BJ (cell line): ENCODE measurements at regions not wholly inside any gene's neighbourhood (a gene's known extent, or its start where the extent isn't known, plus 50 kb on each side); places are given as distances from the start of the nearest gene placed in this dataset.

Source experiments
- CTCF ChIA-PET: fragments of 350-600 bp; formaldehyde crosslinking; extraction: SDS; loops from one replicate; lab custom pipeline; 2021; ENCODE audit warnings: antibody characterized with exemption, inconsistent platforms; lab: Yijun Ruan, JAX
- POLR2A ChIA-PET: fragments of 300-600 bp; sonication (Branson Sonifier 250); formaldehyde crosslinking; extraction: SDS; loops from one replicate; lab custom pipeline; 2021; ENCODE audit warnings: antibody characterized with exemption; lab: Charles Lee
- DNase-seq: peaks from one replicate; pipeline ENCODE4 v3.0.0-alpha.2; 2011; ENCODE audit warnings: low read depth
- H3K27me3 ChIP-seq: 2 replicates; pipeline ENCODE4 v1.6.0; 2011; ENCODE audit warnings: low read length; ENCODE audit not compliant: control insufficient read depth, insufficient read depth
- H3K36me3 ChIP-seq: 2 replicates; pipeline ENCODE4 v1.5.1; 2011; ENCODE audit warnings: low read length; ENCODE audit not compliant: control insufficient read depth, insufficient read depth
- H3K4me3 ChIP-seq: 2 replicates; pipeline ENCODE4 v1.5.1; 2011; ENCODE audit warnings: low read depth, mild to moderate bottlenecking, control low read depth, low read length
- TF ChIP-seq, protein P1 (sequence below): IDR thresholded peaks from 2 replicates; pipeline ENCODE4 v1.5.1; 2011; ENCODE audit warnings: low read depth, mild to moderate bottlenecking, control low read depth, inconsistent platforms, low read length, moderate library complexity; ENCODE audit not compliant: insufficient read depth

GRCh38 chr2:16287281-16287680 lies 346.9 kb downstream of the MYCN start:
- ChIA-PET POLR2A (no interaction called here), CTCF (no interaction called here)
- TF ChIP-seq, protein P1, sequence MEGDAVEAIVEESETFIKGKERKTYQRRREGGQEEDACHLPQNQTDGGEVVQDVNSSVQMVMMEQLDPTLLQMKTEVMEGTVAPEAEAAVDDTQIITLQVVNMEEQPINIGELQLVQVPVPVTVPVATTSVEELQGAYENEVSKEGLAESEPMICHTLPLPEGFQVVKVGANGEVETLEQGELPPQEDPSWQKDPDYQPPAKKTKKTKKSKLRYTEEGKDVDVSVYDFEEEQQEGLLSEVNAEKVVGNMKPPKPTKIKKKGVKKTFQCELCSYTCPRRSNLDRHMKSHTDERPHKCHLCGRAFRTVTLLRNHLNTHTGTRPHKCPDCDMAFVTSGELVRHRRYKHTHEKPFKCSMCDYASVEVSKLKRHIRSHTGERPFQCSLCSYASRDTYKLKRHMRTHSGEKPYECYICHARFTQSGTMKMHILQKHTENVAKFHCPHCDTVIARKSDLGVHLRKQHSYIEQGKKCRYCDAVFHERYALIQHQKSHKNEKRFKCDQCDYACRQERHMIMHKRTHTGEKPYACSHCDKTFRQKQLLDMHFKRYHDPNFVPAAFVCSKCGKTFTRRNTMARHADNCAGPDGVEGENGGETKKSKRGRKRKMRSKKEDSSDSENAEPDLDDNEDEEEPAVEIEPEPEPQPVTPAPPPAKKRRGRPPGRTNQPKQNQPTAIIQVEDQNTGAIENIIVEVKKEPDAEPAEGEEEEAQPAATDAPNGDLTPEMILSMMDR = no peak
- Histone ChIP-seq H3K4me3 (no peak overlapping the region), H3K36me3 (no peaks in the 10 kb centered on the region), H3K27me3 (no peaks in the 10 kb centered on the region)
- no peak for DNase-seq

- H3K27me3 ChIP-seq = no peaks in the 10 kb centered on the region
- no peak overlapping the region for H3K4me3 ChIP-seq
- ChIA-PET CTCF (no interaction called here), POLR2A (no interaction called here)
- TF ChIP-seq, protein P1 = no peak
- no peak for DNase-seq
- H3K36me3 ChIP-seq = no peaks in the 10 kb centered on the region
Measured at GRCh38 chr2:16285813-16286510, 345.6 kb downstream of the MYCN start.

DNA sequence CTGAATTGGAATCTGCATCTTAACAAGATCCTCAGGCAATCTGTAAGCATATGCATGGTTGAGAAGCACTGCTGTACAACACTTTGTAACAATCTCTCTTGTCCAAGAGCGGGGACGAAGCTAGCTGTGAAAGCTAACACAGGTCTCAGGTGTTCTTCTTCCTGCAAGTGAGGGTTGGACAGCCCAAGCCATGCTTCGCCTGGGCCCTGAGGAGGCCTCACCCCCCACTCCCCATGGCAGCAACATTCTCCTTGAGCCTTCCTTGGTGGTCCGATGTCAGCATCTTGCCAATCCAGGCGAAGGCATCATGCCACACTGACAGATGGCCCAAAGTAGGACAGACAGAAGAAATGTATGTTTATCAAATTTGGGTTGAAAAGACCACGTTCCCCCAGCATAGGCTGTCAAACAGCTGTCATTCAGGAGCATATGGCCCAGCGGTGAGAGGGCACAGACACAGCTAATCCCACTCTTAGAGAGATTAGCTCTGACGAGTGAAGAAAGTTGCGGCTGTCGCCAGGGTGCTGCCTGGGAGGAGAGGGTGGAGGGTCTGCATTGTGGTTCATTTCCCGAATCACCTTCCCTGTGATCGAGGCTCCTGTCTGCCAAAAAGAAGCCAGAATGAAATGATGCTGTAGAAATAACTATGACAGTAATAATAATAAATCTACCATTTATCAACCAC lies 344.7 kb downstream of the MYCN start:
- ChIA-PET POLR2A (no interaction called here), CTCF (no interaction called here)
- TF ChIP-seq, protein P1 = no peak
- no peak for DNase-seq
- Histone ChIP-seq H3K27me3 (no peaks in the 10 kb centered on the region), H3K4me3 (no peak overlapping the region), H3K36me3 (no peaks in the 10 kb centered on the region)

DNA sequence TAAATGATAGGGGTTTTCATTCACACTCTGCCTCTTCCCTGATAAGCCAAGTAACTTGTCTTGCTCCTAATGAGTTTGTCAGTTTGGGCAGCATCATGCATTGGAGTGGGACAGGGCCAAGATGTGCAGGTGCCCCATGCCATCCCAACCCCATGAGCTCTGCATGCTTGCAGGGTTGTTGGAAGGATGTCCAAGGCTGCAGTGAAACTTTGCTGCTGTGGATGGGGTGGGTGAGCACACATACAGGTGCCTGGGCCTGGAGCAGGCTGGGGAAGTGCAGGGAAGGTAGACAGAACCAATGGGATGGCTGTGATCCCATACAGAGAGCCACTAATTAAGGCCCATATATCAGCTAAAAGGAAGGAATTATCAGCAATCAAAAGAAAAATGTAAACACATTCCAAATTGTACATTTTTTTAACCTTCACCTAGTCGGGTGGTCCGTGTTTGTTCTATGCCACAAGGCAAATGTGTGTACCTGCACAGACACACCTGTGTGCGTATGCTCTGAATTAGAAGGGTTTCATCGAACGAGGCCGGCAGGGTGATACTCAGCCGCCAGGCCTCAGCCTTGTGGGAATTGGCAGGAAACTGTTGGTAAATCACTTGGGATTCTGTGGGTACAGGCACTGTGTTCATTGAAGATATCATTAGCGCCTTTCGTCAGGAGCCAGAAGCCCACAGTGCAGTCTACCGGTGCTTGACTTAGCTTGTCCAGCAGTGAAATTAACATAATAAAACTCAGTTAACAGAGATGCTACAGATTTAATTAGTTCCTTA lies 342.9 kb downstream of the MYCN start:
- H3K36me3 ChIP-seq = no peaks in the 10 kb centered on the region
- no peak overlapping the region for H3K4me3 ChIP-seq
- TF ChIP-seq, protein P1 = no peak
- no peak for DNase-seq
- ChIA-PET CTCF (no interaction called here), POLR2A (no interaction called here)
- no peaks in the 10 kb centered on the region for H3K27me3 ChIP-seq

GRCh38 chr2:16282511-16282910 lies 342.2 kb downstream of the MYCN start:
- ChIA-PET CTCF (no interaction called here), POLR2A (no interaction called here)
- Histone ChIP-seq H3K36me3 (no peaks in the 10 kb centered on the region), H3K27me3 (no peaks in the 10 kb centered on the region), H3K4me3 (no peak overlapping the region)
- TF ChIP-seq, protein P1 = no peak
- no peak for DNase-seq
